Neuronal stem cell (in vitro differentiated cells): ENCODE measurements at regions not wholly inside any gene's neighbourhood (a gene's known extent, or its start where the extent isn't known, plus 50 kb on each side); places are given as distances from the start of the nearest gene placed in this dataset.
A peak's percentile ranks its signal among the peaks of the same experiment; 100 is the strongest.

Source experiments
- DNase-seq: peaks from one replicate; pipeline ENCODE4 v3.0.0-alpha.2; 2013; ENCODE audit warnings: low spot score
- H2AFZ ChIP-seq: one replicate; pipeline ENCODE4 v1.6.1; 2013; ENCODE audit warnings: mild to moderate bottlenecking, low read length, inconsistent platforms
- H2AK5ac ChIP-seq: 2 replicates; pipeline ENCODE4 v1.6.1; 2013; ENCODE audit warnings: low read depth, mild to moderate bottlenecking, inconsistent platforms, low read length, moderate library complexity, mixed read lengths
- H2BK120ac ChIP-seq: 2 replicates; pipeline ENCODE4 v1.6.1; 2013; ENCODE audit warnings: low read depth, mild to moderate bottlenecking, inconsistent platforms, low read length, moderate library complexity, mixed read lengths
- H2BK12ac ChIP-seq: one replicate; pipeline ENCODE4 v1.6.1; 2013; ENCODE audit warnings: low read length, inconsistent platforms
- H2BK15ac ChIP-seq: 2 replicates; pipeline ENCODE4 v1.6.1; 2013; ENCODE audit warnings: mild to moderate bottlenecking, low read length, inconsistent platforms, mixed read lengths
- H2BK5ac ChIP-seq: one replicate; pipeline ENCODE4 v1.6.1; 2013; ENCODE audit warnings: inconsistent platforms, mild to moderate bottlenecking, low read length, moderate library complexity
- H3K14ac ChIP-seq: one replicate; pipeline ENCODE4 v1.6.1; 2013; ENCODE audit warnings: low read length, inconsistent platforms
- H3K18ac ChIP-seq: 2 replicates; pipeline ENCODE4 v1.6.1; 2013; ENCODE audit warnings: low read length, inconsistent platforms
- H3K23ac ChIP-seq: 2 replicates; pipeline ENCODE4 v1.6.1; 2013; ENCODE audit warnings: low read depth, mild to moderate bottlenecking, mixed read lengths, low read length, inconsistent platforms; ENCODE audit not compliant: poor library complexity
- H3K27ac ChIP-seq: replicated peaks from 3 replicates; pipeline ENCODE4 v1.5.1; 2013; ENCODE audit warnings: low read length, inconsistent platforms
- H3K27me3 ChIP-seq, 3 experiments: 2 replicates each; pipeline ENCODE4 v1.6.1; 2013; ENCODE audit warnings: low read length in 3 of 3, mild to moderate bottlenecking in 2 of 3, inconsistent platforms in 1 of 3, low read depth in 1 of 3, mixed read lengths in 1 of 3, moderate library complexity in 1 of 3; ENCODE audit not compliant: control insufficient read depth in 3 of 3, insufficient read depth in 3 of 3
- H3K36me3 ChIP-seq, 2 donors: replicated peaks in 1 of 2; 2 replicates each; pipeline ENCODE4 v1.6.1; 2013; ENCODE audit warnings: low read length in 2 of 2; ENCODE audit not compliant: control insufficient read depth in 2 of 2, insufficient read depth in 2 of 2
- H3K4ac ChIP-seq: 2 replicates; pipeline ENCODE4 v1.6.1; 2013; ENCODE audit warnings: inconsistent platforms, mild to moderate bottlenecking, low read length, moderate library complexity
- H3K4me1 ChIP-seq, 2 donors: 1 replicate in 1 of 2; 2 replicates in 1 of 2; pipeline ENCODE4 v1.6.1; 2013; ENCODE audit warnings: low read length in 2 of 2, low read depth in 1 of 2; ENCODE audit not compliant: control insufficient read depth in 2 of 2, insufficient read depth in 1 of 2
- H3K4me2 ChIP-seq: one replicate; pipeline ENCODE4 v1.6.1; 2013; ENCODE audit warnings: mild to moderate bottlenecking, low read length, inconsistent platforms; ENCODE audit not compliant: insufficient read depth, poor library complexity, severe bottlenecking
- H3K4me3 ChIP-seq, 2 donors: 2 replicates each; pipeline ENCODE4 v1.5.1; 2013; ENCODE audit warnings: low read length in 2 of 2, mild to moderate bottlenecking in 2 of 2, inconsistent platforms in 1 of 2, moderate library complexity in 1 of 2
- H3K79me1 ChIP-seq: one replicate; pipeline ENCODE4 v1.6.1; 2013; ENCODE audit warnings: low read depth, mild to moderate bottlenecking, inconsistent platforms, low read length, moderate library complexity
- H3K9ac ChIP-seq: one replicate; pipeline ENCODE4 v1.6.1; 2013; ENCODE audit warnings: mild to moderate bottlenecking, low read depth, low read length, inconsistent platforms; ENCODE audit not compliant: poor library complexity
- H3K9me3 ChIP-seq, 2 donors: replicated peaks in 1 of 2; 2 replicates each; pipeline versions ENCODE3 to v1.6.1; 2013; ENCODE audit warnings: low read length in 2 of 2, mild to moderate bottlenecking in 2 of 2, inconsistent platforms in 1 of 2, low read depth in 1 of 2, mixed read lengths in 1 of 2, moderate library complexity in 1 of 2; ENCODE audit not compliant: control insufficient read depth in 2 of 2, insufficient read depth in 1 of 2
- H4K8ac ChIP-seq: one replicate; pipeline ENCODE4 v1.6.1; 2013; ENCODE audit warnings: low read depth, mild to moderate bottlenecking, inconsistent platforms, low read length, moderate library complexity
- H4K91ac ChIP-seq: one replicate; pipeline ENCODE4 v1.6.1; 2013; ENCODE audit warnings: low read length, low read depth, mild to moderate bottlenecking, inconsistent platforms; ENCODE audit not compliant: poor library complexity
- WGBS, 2 donors: extraction: QIAGEN DNeasy Blood & Tissue Kit; methylation state at CpG; one replicate each; pipeline ENCODE4 v1.1.7; 2013; ENCODE audit warnings: missing lambda C conversion rate in 2 of 2, mixed read lengths in 1 of 2; ENCODE audit not compliant: insufficient read length in 2 of 2, insufficient replicate concordance in 1 of 2; ENCODE audit errors: extremely low coverage in 2 of 2; 5-methylcytosine and 5-hydroxymethylcytosine counted together

DNA sequence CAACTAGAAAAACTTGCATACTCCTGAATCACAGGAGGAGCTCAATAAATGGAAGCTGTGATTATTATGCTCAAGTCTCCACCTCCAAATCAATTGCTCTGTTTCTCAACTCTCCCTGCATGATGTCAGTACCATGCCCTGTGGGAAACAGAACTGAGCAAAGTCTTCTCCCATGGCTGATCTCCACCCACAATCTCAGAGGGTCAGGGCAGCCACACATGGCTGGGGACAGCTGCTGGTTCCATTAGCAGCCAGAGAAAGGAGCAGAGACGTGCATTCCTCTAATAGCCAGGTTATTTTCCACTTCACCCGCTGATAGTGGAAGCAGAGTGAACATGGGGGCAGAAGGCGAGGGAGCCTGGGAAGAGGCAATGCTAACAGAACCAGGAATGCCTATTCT, 85.5 kb upstream of the TMEM132E start:
- Histone ChIP-seq H2AK5ac (no peak overlapping the region), H3K36me3 (no peaks in the 10 kb centered on the region), H3K9me3 (no peaks in the 10 kb centered on the region), H3K27me3 (no peaks in the 10 kb centered on the region), H3K79me1 (no peaks in the 10 kb centered on the region), H2BK15ac (no peak overlapping the region), H2BK120ac (no peak overlapping the region), H3K27ac (no peak overlapping the region), H3K14ac (no peak overlapping the region), H3K4me2 (no peak overlapping the region), H4K8ac (no peak overlapping the region), H2BK5ac (no peak overlapping the region), H2BK12ac (no peak overlapping the region), H3K23ac (no peak overlapping the region), H3K4me1 (no peaks in the 10 kb centered on the region), H4K91ac (no peak overlapping the region), H3K4me3 (no peak overlapping the region), H3K18ac (no peak overlapping the region), H3K4ac (no peak overlapping the region), H3K9ac (no peak overlapping the region), H2AFZ (no peak overlapping the region)
- DNase-seq = no peak
- WGBS, 2 donors = no CpG with 5 or more reads among the region's 3 CpGs

GRCh38 chr17:34487626-34488025, 91.8 kb upstream of the TMEM132E start:
- DNase-seq = no peak
- Histone ChIP-seq H2BK15ac (no peak overlapping the region), H3K36me3 (no peaks in the 10 kb centered on the region), H3K27ac (no peak overlapping the region), H2AFZ (no peak overlapping the region), H3K4me2 (no peak overlapping the region), H2AK5ac (no peak overlapping the region), H2BK5ac (no peak overlapping the region), H4K91ac (no peak overlapping the region), H3K9me3 (no peaks in the 10 kb centered on the region), H4K8ac (no peak overlapping the region), H3K4me3 (no peak overlapping the region), H3K9ac (no peak overlapping the region), H3K4me1 (peaks cover 0 to 2% of the 10 kb centered on the region in 2 donors), H3K79me1 (no peaks in the 10 kb centered on the region), H3K27me3 (peaks cover 0 to 2% (median 0%) of the 10 kb centered on the region in 3 experiments), H2BK12ac (no peak overlapping the region), H3K14ac (no peak overlapping the region), H2BK120ac (no peak overlapping the region), H3K23ac (no peak overlapping the region), H3K18ac (no peak overlapping the region), H3K4ac (no peak overlapping the region)
- no CpG with 5 or more reads among the region's 12 CpGs for WGBS, 2 donors

- peak overlapping the region; percentile 42 for H3K14ac ChIP-seq
- no CpG with 5 or more reads among the region's 8 CpGs for WGBS, 2 donors
- no peak overlapping the region for H4K8ac ChIP-seq
- no peak for DNase-seq
- H3K79me1 ChIP-seq = no peaks in the 10 kb centered on the region
- H2BK15ac ChIP-seq = no peak overlapping the region
- no peak overlapping the region for H2BK5ac ChIP-seq
- peaks cover 0 to 2% of the 10 kb centered on the region in 2 donors for H3K4me1 ChIP-seq
- H2BK12ac ChIP-seq = no peak overlapping the region
- no peak overlapping the region for H3K9ac ChIP-seq
- H2AK5ac ChIP-seq = no peak overlapping the region
- no peak overlapping the region for H3K27ac ChIP-seq
- H3K4ac ChIP-seq = no peak overlapping the region
- no peaks in the 10 kb centered on the region for H3K9me3 ChIP-seq
- no peak overlapping the region for H3K4me2 ChIP-seq
- H3K4me3 ChIP-seq = no peak overlapping the region
- peak overlapping the region; percentile 25 for H3K18ac ChIP-seq
- no peak overlapping the region for H3K23ac ChIP-seq
- H3K36me3 ChIP-seq = no peaks in the 10 kb centered on the region
- peaks cover 0 to 2% (median 0%) of the 10 kb centered on the region in 3 experiments for H3K27me3 ChIP-seq
- no peak overlapping the region for H2AFZ ChIP-seq
- no peak overlapping the region for H4K91ac ChIP-seq
- H2BK120ac ChIP-seq = no peak overlapping the region
Observed at GRCh38 chr17:34486761-34487160, 92.6 kb upstream of the TMEM132E start.

DNA sequence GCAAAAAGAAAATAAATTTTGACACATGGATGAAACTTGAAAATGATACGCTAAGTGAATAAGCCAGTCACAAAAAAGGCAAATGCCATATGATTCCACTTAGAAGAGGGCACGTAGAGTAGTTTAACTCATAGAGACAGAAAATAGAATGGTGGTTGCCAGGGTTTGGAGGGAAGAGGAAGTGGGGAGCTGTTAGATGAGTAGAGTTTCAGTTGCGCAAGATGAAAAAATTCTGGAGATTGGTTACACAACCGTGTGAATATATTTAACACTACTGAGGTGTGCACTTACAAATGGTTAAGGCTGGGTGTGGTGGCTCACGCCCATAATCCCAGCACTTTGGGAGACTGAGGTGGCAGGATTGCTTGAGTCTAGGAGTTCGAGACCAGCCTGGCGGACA, 93.4 kb upstream of the TMEM132E start:
- DNase-seq = no peak
- H3K23ac ChIP-seq = no peak overlapping the region
- no CpG with 5 or more reads among the region's 7 CpGs for WGBS, 2 donors
- no peak overlapping the region for H2BK12ac ChIP-seq
- H3K27ac ChIP-seq = no peak overlapping the region
- H3K4me1 ChIP-seq = peaks cover 0 to 2% of the 10 kb centered on the region in 2 donors
- H3K18ac ChIP-seq = no peak overlapping the region
- no peak overlapping the region for H4K8ac ChIP-seq
- H3K9ac ChIP-seq = no peak overlapping the region
- H2AFZ ChIP-seq = no peak overlapping the region
- H3K14ac ChIP-seq = no peak overlapping the region
- no peak overlapping the region for H3K4me2 ChIP-seq
- H2BK15ac ChIP-seq = no peak overlapping the region
- H3K79me1 ChIP-seq = no peaks in the 10 kb centered on the region
- H3K4me3 ChIP-seq = no peak overlapping the region
- no peak overlapping the region for H2BK5ac ChIP-seq
- H2AK5ac ChIP-seq = no peak overlapping the region
- H3K9me3 ChIP-seq = no peaks in the 10 kb centered on the region
- no peak overlapping the region for H3K4ac ChIP-seq
- H2BK120ac ChIP-seq = no peak overlapping the region
- H3K27me3 ChIP-seq = peaks cover 0 to 2% (median 0%) of the 10 kb centered on the region in 3 experiments
- no peak overlapping the region for H4K91ac ChIP-seq
- no peaks in the 10 kb centered on the region for H3K36me3 ChIP-seq
